ENCODE measurements at regions not wholly inside any gene's neighbourhood (a gene's known extent, or its start where the extent isn't known, plus 50 kb on each side); places are given as distances from the start of the nearest gene placed in this dataset.

DNA sequence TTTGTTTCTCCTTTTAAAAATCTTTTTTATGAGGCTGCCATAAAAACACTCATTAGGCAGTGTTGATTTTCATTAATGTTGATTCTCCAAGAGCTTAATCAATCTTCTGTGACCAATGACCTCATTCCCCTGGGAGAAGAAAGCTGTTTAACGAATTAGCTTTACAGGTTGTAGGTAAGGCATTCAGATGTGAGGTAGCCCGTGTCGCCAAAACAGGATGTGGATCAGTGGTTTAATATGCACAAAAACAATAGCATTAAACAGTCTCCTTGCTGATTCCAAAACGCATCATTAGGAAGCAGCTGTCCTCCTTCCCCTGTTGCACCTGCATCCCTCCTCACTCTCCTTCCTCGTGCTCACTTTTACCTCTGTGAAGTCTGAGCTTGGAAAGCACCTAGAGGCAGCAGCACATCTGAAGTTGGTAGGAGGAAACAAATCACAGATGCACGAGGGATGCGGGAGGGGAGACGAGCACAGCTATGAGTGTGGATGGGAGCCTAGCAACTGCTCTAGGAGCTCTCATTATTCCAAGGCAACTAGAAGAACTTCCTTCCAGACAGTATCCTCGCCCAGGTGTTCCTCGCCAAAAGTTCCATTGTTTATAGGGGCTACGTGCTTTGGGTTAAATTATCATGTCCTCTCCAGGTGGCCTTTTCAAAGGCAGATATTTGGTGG is 179.4 kb upstream of the SNX19 start:
- no peaks in the 10 kb centered on the region for H3K27me3 Mint-ChIP-seq
- Histone ChIP-seq H3K9me3 (ENCODE audit: control insufficient read depth in 1 of 2, low read length in 2 of 2) (no peaks in the 10 kb centered on the region), H3K27me3 (ENCODE audit: insufficient read depth, low read length) (no peaks in the 10 kb centered on the region), H3K36me3 (ENCODE audit: insufficient read depth, low read length) (no peaks in the 10 kb centered on the region), H3K27ac (ENCODE audit: low read depth, low read length) (no peak overlapping the region), H3K4me3 (ENCODE audit: low read length in 2 of 2) (no peak overlapping the region), H3K4me1 (ENCODE audit: insufficient read depth, low read length) (no peaks in the 10 kb centered on the region)
- no peak for DNase-seq
- no peak overlapping the region for H3K27ac Mint-ChIP-seq
- H3K9me3 Mint-ChIP-seq: no peaks in the 10 kb centered on the region
- POLR2A ChIA-PET (ENCODE audit: partially characterized antibody): no interaction called here
- intact Hi-C loops (cut with micrococcal nuclease): no loop called here
- H3K4me1 Mint-ChIP-seq: no peaks in the 10 kb centered on the region
- CTCF ChIA-PET (ENCODE audit: partially characterized antibody): no interaction called here
- H3K4me3 Mint-ChIP-seq: no peak overlapping the region
- no peaks in the 10 kb centered on the region for H3K36me3 Mint-ChIP-seq

DNA sequence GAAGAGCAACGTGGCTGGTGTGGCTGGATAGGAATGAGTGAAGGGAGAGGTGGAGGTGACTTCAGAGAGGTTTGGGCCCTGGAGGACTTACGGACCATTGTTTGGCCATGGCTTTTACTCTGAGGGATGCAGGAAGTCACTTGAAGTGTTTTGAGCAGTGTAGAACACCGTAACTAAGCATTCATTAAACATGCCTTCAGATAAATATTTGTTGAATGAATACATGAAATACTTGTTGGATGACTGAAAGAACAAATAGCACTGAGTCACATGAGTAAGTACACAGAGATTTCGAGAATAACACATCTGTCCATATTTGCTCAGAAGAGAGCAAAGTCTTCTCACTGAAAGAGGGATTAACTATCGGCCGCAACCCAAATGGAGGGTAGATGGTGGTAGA is 182.7 kb upstream of the SNX19 start:
- Mint-ChIP-seq H3K9me3 (no peaks in the 10 kb centered on the region), H3K27ac (no peak overlapping the region), H3K4me3 (no peak overlapping the region), H3K4me1 (no peaks in the 10 kb centered on the region), H3K27me3 (no peaks in the 10 kb centered on the region), H3K36me3 (no peaks in the 10 kb centered on the region)
- Histone ChIP-seq H3K4me1 (ENCODE audit: insufficient read depth, low read length) (no peaks in the 10 kb centered on the region), H3K9me3 (ENCODE audit: control insufficient read depth in 1 of 2, low read length in 2 of 2) (no peaks in the 10 kb centered on the region), H3K27ac (ENCODE audit: low read depth, low read length) (no peak overlapping the region), H3K36me3 (ENCODE audit: insufficient read depth, low read length) (no peaks in the 10 kb centered on the region), H3K4me3 (ENCODE audit: low read length in 2 of 2) (no peak overlapping the region), H3K27me3 (ENCODE audit: insufficient read depth, low read length) (no peaks in the 10 kb centered on the region)
- POLR2A ChIA-PET (ENCODE audit: partially characterized antibody): no interaction called here
- intact Hi-C loops (cut with micrococcal nuclease): no loop called here
- CTCF ChIA-PET (ENCODE audit: partially characterized antibody): no interaction called here
- no peak for DNase-seq

DNA sequence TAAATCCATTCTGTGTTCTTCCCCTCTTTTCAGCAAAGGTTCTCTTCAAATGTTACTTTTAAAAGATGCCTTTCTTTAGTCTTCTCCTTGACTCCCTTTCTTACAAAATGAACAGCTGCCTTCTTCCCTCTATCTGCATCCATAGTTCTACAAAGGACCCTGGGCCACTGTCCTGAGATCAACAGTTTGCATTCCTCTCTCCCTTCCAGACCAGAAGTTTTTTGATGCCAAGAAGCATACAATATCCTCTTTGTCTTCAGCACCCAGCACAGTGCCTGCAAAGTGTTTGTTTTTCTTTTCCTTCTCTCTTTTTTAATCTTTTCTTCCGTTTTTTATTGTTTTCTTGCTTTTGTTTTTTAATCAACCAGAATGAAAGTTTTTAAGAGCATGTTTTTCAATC is 183.5 kb upstream of the SNX19 start:
- H3K27ac ChIP-seq (ENCODE audit: low read depth, low read length): no peak overlapping the region
- peaks cover 1 to 2% of the 10 kb centered on the region in 2 donors for H3K27me3 Mint-ChIP-seq
- no peaks in the 10 kb centered on the region for H3K9me3 ChIP-seq (ENCODE audit: control insufficient read depth in 1 of 2, low read length in 2 of 2)
- no peaks in the 10 kb centered on the region for H3K9me3 Mint-ChIP-seq
- no peak for DNase-seq
- no peaks in the 10 kb centered on the region for H3K36me3 ChIP-seq (ENCODE audit: insufficient read depth, low read length)
- H3K4me1 Mint-ChIP-seq: no peaks in the 10 kb centered on the region
- ChIA-PET POLR2A (ENCODE audit: partially characterized antibody) (no interaction called here), CTCF (ENCODE audit: partially characterized antibody) (no interaction called here)
- intact Hi-C loops (cut with micrococcal nuclease): no loop called here
- no peaks in the 10 kb centered on the region for H3K27me3 ChIP-seq (ENCODE audit: insufficient read depth, low read length)
- H3K4me3 Mint-ChIP-seq: no peak overlapping the region
- no peaks in the 10 kb centered on the region for H3K36me3 Mint-ChIP-seq
- H3K27ac Mint-ChIP-seq: no peak overlapping the region
- no peak overlapping the region for H3K4me3 ChIP-seq (ENCODE audit: low read length in 2 of 2)
- H3K4me1 ChIP-seq (ENCODE audit: insufficient read depth, low read length): no peaks in the 10 kb centered on the region

DNA sequence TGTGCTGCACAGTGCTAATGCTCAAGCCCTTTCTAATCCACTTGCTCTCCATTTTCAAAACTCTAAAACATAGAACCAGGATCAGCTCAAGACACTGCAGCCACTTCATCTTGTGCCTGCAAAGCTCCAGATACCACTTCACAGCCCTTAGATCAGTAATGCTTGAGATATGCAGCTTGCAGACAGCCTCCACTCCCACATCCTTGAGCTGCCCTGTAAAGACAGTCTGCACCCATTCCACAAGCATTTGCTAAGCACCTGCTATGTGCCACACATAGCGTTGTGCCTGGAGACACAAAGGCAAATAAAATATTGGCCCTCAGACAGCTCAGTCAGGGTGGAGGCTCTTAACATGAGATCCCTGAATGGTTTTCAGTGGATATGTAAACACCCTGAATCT is 192.5 kb upstream of the SNX19 start:
- ChIA-PET CTCF (ENCODE audit: partially characterized antibody) (no interaction called here), POLR2A (ENCODE audit: partially characterized antibody) (no interaction called here)
- Mint-ChIP-seq H3K9me3 (peaks cover 0 to 2% (median 0%) of the 10 kb centered on the region in 8 donors), H3K27ac (no peak overlapping the region), H3K4me1 (no peaks in the 10 kb centered on the region), H3K27me3 (peaks cover 1 to 2% of the 10 kb centered on the region in 2 donors), H3K4me3 (no peak overlapping the region), H3K36me3 (no peaks in the 10 kb centered on the region)
- Histone ChIP-seq H3K4me1 (ENCODE audit: insufficient read depth, low read length) (no peaks in the 10 kb centered on the region), H3K4me3 (ENCODE audit: low read length in 2 of 2) (no peak overlapping the region), H3K27me3 (ENCODE audit: insufficient read depth, low read length) (no peaks in the 10 kb centered on the region), H3K27ac (ENCODE audit: low read depth, low read length) (no peak overlapping the region), H3K36me3 (ENCODE audit: insufficient read depth, low read length) (no peaks in the 10 kb centered on the region), H3K9me3 (ENCODE audit: control insufficient read depth in 1 of 2, low read length in 2 of 2) (no peaks in the 10 kb centered on the region)
- DNase-seq: no peak
- intact Hi-C loops (cut with micrococcal nuclease): no loop called here

DNA sequence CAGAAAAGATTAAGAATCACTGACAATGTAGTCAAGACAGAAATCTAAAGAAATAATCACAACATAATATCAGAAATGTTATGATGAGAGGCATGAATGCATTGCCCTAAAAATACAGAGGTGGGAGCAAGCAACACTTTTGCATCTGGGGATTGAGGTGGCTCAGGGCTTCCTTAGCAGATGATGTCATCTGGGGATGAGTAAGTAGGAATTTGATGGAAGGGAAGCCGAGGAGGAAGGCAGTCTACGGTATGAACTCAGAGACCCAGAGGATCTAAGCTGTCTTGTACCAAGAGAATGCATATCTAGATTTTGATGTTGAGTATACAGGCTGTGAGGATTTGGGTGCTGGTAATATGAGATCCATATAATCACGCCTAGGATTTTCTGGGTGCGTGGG is 193.0 kb upstream of the SNX19 start:
- H3K4me3 Mint-ChIP-seq: no peak overlapping the region
- Histone ChIP-seq H3K36me3 (ENCODE audit: insufficient read depth, low read length) (no peaks in the 10 kb centered on the region), H3K27me3 (ENCODE audit: insufficient read depth, low read length) (no peaks in the 10 kb centered on the region), H3K4me1 (ENCODE audit: insufficient read depth, low read length) (no peaks in the 10 kb centered on the region), H3K27ac (ENCODE audit: low read depth, low read length) (no peak overlapping the region), H3K4me3 (ENCODE audit: low read length in 2 of 2) (no peak overlapping the region), H3K9me3 (ENCODE audit: control insufficient read depth in 1 of 2, low read length in 2 of 2) (no peaks in the 10 kb centered on the region)
- ChIA-PET POLR2A (ENCODE audit: partially characterized antibody) (no interaction called here), CTCF (ENCODE audit: partially characterized antibody) (no interaction called here)
- H3K4me1 Mint-ChIP-seq: no peaks in the 10 kb centered on the region
- DNase-seq: no peak
- intact Hi-C loops (cut with micrococcal nuclease): no loop called here
- H3K9me3 Mint-ChIP-seq: peaks cover 0 to 2% (median 0%) of the 10 kb centered on the region in 8 donors
- peaks cover 1 to 2% of the 10 kb centered on the region in 2 donors for H3K27me3 Mint-ChIP-seq
- no peaks in the 10 kb centered on the region for H3K36me3 Mint-ChIP-seq
- no peak overlapping the region for H3K27ac Mint-ChIP-seq

DNA sequence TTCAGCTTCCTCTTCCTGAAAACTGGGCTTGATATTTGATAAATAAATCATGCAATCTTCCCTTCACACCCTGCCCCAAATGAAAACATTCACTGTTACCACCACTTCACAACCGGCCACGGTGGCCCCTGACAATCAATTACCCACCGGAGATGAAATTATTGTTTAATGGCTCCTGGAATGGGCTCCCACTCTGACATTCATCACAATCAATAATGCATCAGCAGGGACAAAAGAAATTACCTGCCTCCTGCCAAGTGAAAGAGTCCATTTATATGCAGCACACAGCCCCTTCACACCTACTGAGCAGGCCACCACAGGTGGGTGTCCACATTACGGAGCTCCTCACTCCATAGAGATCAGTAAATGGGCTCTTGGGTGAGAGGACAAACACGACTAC is 193.5 kb upstream of the SNX19 start:
- Mint-ChIP-seq H3K27me3 (no peaks in the 10 kb centered on the region), H3K9me3 (peaks cover 0 to 2% (median 0%) of the 10 kb centered on the region in 8 donors), H3K4me1 (no peaks in the 10 kb centered on the region), H3K4me3 (no peak overlapping the region), H3K36me3 (no peaks in the 10 kb centered on the region), H3K27ac (no peak overlapping the region)
- Histone ChIP-seq H3K4me1 (ENCODE audit: insufficient read depth, low read length) (no peaks in the 10 kb centered on the region), H3K4me3 (ENCODE audit: low read length in 2 of 2) (no peak overlapping the region), H3K27me3 (ENCODE audit: insufficient read depth, low read length) (no peaks in the 10 kb centered on the region), H3K36me3 (ENCODE audit: insufficient read depth, low read length) (no peaks in the 10 kb centered on the region), H3K27ac (ENCODE audit: low read depth, low read length) (no peak overlapping the region), H3K9me3 (ENCODE audit: control insufficient read depth in 1 of 2, low read length in 2 of 2) (no peaks in the 10 kb centered on the region)
- POLR2A ChIA-PET (ENCODE audit: partially characterized antibody): no interaction called here
- intact Hi-C loops (cut with micrococcal nuclease): no loop called here
- CTCF ChIA-PET (ENCODE audit: partially characterized antibody): no interaction called here
- DNase-seq: no peak

DNA sequence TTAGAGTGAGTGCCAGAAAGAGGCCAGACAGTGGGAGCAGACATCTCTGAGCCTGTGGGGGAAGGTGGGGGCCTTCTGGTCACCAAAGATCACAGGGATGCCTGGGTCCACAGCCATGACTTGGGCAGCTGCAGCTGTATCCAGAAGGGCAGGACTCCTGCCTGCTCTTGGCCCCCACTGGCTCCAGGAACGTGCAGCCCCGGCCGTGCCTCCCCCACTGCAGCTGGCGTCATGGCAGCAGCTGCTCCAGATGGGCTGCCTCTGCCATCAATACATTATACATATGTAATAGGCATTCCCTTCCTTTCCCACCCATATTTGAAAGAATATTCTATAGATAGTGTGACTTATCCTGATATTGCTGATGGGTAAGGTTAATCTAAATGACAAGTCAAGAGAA is 195.5 kb upstream of the SNX19 start:
- Mint-ChIP-seq H3K27ac (no peak overlapping the region), H3K27me3 (no peaks in the 10 kb centered on the region), H3K4me3 (no peak overlapping the region), H3K9me3 (peaks cover 0 to 3% (median 0%) of the 10 kb centered on the region in 8 donors), H3K4me1 (no peaks in the 10 kb centered on the region), H3K36me3 (no peaks in the 10 kb centered on the region)
- intact Hi-C loops (cut with micrococcal nuclease): no loop called here
- Histone ChIP-seq H3K27ac (ENCODE audit: low read depth, low read length) (no peak overlapping the region), H3K4me3 (ENCODE audit: low read length in 2 of 2) (no peak overlapping the region), H3K36me3 (ENCODE audit: insufficient read depth, low read length) (no peaks in the 10 kb centered on the region), H3K4me1 (ENCODE audit: insufficient read depth, low read length) (no peaks in the 10 kb centered on the region), H3K9me3 (ENCODE audit: control insufficient read depth in 1 of 2, low read length in 2 of 2) (no peaks in the 10 kb centered on the region), H3K27me3 (ENCODE audit: insufficient read depth, low read length) (no peaks in the 10 kb centered on the region)
- ChIA-PET CTCF (ENCODE audit: partially characterized antibody) (no interaction called here), POLR2A (ENCODE audit: partially characterized antibody) (no interaction called here)
- no peak for DNase-seq

DNA sequence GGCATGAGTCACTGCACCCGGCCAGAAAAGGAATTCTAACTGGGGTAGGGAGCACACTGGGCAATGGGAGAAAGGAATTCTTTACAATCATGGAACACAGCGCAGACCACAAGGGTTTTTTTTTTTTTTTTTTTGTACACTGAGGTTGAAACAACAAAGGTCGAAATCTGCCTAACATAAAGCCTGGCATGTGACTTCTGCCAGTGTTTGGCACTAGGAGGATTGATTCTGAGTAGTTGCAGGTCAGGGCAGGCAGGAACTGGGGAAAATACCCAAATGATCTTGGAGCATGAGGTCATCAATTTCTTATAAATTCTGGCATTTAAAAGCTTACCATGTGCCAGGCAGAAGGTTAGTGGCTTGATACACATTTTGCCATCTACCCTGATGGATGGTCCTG is 202.0 kb upstream of the SNX19 start:
- Histone ChIP-seq H3K36me3 (ENCODE audit: insufficient read depth, low read length) (no peaks in the 10 kb centered on the region), H3K27me3 (ENCODE audit: insufficient read depth, low read length) (no peaks in the 10 kb centered on the region), H3K9me3 (ENCODE audit: control insufficient read depth in 1 of 2, low read length in 2 of 2) (no peaks in the 10 kb centered on the region), H3K4me1 (ENCODE audit: insufficient read depth, low read length) (no peaks in the 10 kb centered on the region), H3K4me3 (ENCODE audit: low read length in 2 of 2) (no peak overlapping the region), H3K27ac (ENCODE audit: low read depth, low read length) (no peak overlapping the region)
- Mint-ChIP-seq H3K9me3 (peaks cover 0 to 3% (median 0%) of the 10 kb centered on the region in 8 donors), H3K36me3 (no peaks in the 10 kb centered on the region), H3K27ac (no peak overlapping the region), H3K4me1 (no peaks in the 10 kb centered on the region), H3K27me3 (no peaks in the 10 kb centered on the region), H3K4me3 (no peak overlapping the region)
- ChIA-PET CTCF (ENCODE audit: partially characterized antibody) (no interaction called here), POLR2A (ENCODE audit: partially characterized antibody) (no interaction called here)
- intact Hi-C loops (cut with micrococcal nuclease): no loop called here
- no peak for DNase-seq
